RKO (cell line): ENCODE measurements at regions not wholly inside any gene's neighbourhood (a gene's known extent, or its start where the extent isn't known, plus 50 kb on each side); places are given as distances from the start of the nearest gene placed in this dataset.

ENCODE experiments used
- DNase-seq: peaks from one replicate; pipeline ENCODE4 v3.0.0-alpha.2; 2016; ENCODE audit warnings: low spot score

DNA sequence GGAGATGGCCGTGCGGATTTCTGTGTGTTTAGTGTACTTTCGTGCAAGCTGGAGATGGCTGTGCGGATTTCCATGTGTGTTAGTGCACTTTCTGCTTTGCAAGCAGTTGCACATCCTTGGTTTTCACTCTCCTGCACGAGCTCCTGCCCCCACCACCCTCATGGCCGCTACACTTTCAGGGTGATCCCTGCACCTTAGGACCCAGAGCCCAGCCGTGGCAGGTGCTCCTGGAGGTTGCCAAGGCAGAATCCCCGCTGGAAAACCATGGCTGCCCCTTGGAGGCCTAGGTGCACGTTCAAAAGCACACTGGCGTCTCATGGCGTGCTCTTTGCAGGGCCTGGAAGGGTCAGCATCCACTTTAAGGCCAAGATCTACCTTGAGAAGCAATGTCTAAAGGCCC, 311.0 kb upstream of the TNRC6C start:
- DNase-seq: no peak

DNA sequence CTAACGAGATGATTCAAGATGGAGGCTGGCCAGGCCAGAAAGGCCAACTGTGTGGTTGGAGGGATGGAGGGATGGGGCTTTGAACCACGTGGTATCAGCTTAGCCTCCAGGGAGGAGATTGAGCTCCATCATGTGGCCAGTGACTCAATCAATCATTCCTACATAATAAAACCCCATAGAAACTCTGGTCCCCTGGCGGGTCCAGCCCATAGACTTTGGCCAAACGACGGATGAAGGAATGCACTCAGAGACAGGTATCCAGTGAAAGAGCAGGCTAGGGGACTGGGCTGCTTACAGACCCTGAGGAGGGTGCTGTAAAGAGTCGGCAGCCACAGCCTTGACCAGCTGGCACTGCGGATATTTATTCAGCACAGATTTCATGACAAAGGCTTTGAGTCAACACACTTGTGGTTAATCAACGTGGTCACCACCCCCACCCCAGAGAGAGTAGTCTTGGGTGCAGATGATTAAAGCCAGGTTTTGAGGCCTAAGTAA, 308.7 kb upstream of the TNRC6C start:
- DNase-seq: no peak

GRCh38 chr17:77651988-77652387, 306.5 kb upstream of the TNRC6C start:
- no peak for DNase-seq

DNA sequence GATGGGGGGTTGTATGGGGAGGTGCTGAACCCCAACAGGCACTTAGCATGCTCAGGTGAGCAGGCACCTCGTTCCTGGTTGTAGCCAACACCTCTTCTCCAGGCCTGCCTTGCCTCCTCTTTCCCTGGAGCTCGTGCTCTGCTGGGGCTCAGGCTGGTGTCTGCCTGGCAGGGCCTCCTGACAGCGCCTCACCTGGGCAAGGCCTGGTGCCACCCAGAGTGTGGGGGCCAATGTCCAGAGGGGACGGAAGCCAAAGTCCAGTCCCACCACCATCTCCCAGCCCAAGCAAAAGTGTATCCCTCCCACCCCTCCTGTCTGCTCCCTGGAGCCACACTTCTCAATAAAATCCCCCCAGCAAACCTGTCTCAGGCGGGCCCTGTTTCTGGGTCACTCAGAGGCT, 304.2 kb upstream of the TNRC6C start:
- no peak for DNase-seq

- DNase-seq: no peak
Observed at GRCh38 chr17:77654850-77655249, 303.7 kb upstream of the TNRC6C start.

DNA sequence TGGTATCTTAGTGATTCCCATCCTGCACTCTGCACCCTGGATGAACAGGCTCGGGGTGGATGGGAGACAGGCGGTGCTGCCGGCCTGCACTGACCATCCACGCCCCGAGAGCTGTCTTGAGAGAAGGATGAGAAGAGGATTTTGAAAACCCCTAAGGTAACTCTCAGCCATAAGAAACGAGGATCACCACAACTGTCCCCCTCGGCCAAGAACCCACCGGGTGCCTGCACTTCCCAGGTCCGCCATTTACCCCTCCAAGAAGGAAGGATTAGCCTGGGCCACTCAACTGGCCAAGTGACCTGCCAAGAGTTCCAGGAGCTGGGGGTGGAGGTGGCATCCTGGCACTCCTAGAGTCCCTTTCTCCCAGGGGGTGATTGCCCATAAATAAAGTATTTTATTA, 302.4 kb upstream of the TNRC6C start:
- no peak for DNase-seq

GRCh38 chr17:77657839-77658238, 300.7 kb upstream of the TNRC6C start:
- no peak for DNase-seq

DNA sequence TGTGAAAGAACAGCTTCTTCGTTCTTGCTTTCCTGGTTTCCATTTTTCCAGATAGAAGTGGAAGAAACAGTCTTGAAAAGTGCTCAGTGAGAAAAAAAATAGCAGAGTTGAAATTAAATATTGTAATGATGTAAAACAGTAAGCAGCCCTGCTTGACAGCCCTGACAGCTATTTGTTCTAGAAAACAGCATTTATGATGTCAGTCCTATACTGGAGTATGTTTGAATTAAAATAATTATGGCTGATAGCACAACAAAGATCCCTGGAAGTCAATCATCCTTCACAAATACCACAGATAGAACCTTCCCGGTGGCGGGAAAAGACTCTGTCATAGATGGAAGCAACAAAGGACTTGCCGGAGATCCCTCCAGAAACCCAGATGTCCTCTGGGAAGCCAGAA, 298.0 kb upstream of the TNRC6C start:
- no peak for DNase-seq

GRCh38 chr17:77662833-77663232, 295.7 kb upstream of the TNRC6C start:
- DNase-seq: no peak

DNA sequence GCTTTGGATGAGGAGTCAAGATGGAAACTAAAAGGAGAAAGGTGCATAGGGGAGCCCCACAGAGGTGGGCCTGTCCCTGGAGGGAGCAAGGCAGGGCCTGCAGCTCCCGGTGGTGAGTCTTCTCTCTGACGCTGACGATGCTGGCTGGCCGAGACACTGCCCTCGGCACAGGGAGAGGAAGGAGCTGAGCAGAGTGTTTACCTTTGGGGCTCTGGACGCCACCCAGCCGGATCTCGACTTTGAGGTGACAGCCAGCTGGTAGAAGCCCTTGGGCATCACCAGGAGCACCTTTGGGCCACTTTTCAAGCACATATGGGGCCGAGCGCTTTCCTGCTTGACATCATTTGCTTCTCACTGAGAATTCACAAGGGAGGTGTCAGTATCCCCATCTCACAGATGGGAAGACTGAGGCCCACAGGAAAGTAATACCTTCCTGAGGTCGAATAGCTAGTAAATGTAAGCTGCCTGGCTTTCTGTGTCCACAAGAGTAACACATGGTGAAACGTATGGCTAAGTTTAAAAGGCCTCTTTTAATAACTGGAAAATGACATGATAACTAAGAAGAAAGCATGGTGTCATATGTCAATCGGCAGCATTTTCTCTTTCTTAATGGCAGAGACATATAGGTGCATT, 294.3 kb upstream of the TNRC6C start:
- DNase-seq: no peak

- no peak for DNase-seq
Observed at GRCh38 chr17:77665833-77666232, 292.7 kb upstream of the TNRC6C start.

GRCh38 chr17:77666462-77666861, 292.0 kb upstream of the TNRC6C start:
- DNase-seq: no peak

- DNase-seq: no peak
Observed at GRCh38 chr17:77666881-77667395, 291.6 kb upstream of the TNRC6C start.

DNA sequence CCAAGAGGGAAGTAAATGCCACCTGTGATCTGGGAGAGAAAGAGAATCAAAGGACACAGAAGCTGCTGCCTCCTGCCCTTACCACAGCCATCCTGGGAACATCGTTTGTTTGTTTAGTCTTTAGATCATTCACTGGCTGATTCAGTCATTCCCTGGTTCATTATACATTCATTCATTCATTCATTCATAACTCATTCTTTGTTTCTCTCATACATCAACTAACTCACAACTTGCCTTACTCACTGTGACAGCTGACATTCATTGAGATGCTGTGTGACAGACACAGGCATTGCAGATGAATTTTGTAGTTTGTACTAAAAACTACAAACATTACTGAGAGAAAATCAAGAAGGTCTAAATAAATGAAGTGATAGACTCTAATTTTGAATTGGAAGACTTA, 291.0 kb upstream of the TNRC6C start:
- no peak for DNase-seq

DNA sequence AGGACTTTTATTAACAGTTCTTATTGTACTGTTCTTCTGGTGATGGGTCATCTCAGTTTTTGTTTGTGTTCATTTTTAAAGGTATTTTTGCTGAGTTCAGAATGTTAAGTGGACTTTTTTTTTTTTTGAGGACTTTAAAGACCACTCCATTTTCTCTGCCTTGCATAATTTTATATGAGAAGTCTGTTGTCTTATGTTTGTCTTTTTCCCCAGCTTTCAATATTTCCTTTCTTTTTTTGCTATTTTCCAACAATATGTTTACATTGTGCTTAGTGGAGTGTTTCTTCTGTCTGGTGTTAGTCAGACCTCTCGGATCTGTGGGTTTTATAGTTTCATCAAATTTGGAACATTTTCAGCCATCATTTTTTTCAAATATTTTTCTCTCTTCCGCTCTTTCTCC, 290.0 kb upstream of the TNRC6C start:
- DNase-seq: no peak

- no peak for DNase-seq
Observed at GRCh38 chr17:77670173-77670572, 288.3 kb upstream of the TNRC6C start.

DNA sequence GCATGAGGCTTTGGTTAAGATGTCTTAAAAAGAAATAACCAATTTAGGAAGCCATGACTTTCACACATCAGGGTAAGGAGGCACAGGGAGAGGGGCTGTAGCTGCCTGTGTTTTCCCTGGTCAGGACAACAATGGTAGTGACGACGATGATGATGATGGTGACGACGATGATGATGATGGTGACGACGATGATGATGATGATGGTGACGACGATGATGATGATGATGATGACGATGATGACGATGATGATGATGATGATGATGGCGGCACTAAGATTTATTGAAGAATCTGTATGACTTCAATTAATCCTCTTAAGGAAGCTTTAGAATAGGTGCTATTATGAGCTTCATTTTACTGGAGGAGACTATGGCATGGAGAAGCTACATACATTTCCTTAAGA, 284.1 kb upstream of the TNRC6C start:
- no peak for DNase-seq

GRCh38 chr17:77675411-77675810, 283.1 kb upstream of the TNRC6C start:
- DNase-seq: no peak

- no peak for DNase-seq
Observed at GRCh38 chr17:77675816-77676215, 282.7 kb upstream of the TNRC6C start.

DNA sequence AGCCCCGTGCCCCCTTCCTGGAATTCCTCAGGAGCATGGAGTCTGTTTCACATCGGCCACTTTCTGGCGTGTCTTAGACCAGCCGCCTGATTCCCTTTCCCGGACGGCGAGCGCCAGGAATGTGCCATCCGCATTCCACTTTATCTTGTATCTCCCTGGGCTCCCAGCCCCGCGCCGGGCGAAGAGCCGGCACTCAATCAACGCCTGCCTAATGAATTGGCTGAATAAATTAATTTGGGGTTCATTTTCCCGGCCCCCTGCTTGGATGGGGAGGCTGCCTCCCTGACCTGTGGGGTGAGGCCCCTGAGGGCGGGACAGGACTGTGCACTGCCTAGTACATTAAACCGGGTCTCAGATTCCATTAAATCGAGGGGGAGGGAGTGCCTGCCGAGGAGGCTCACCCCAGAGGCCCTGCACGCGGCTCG, 282.3 kb upstream of the TNRC6C start:
- DNase-seq: no peak

DNA sequence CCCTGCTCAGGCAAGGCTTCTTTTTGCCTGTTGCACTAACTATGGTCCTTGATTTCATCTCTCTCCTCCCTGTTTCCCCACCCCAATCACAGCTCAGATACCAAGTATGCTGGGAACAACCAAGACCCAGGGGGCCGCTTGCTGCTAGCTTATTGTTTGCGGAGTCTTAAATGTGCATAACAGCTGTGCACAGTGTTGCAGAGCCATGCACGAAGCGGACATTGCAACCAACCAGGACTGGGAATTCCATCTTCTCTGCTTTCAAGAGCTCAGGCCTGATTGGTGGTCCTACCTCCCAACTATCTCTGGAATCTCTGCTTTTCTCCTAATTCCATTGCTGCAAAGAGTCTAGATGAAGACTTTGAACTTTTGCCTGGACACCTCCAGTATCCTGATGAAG, 281.3 kb upstream of the TNRC6C start:
- DNase-seq: no peak

- DNase-seq: no peak
Observed at GRCh38 chr17:77677630-77678029, 280.9 kb upstream of the TNRC6C start.

DNA sequence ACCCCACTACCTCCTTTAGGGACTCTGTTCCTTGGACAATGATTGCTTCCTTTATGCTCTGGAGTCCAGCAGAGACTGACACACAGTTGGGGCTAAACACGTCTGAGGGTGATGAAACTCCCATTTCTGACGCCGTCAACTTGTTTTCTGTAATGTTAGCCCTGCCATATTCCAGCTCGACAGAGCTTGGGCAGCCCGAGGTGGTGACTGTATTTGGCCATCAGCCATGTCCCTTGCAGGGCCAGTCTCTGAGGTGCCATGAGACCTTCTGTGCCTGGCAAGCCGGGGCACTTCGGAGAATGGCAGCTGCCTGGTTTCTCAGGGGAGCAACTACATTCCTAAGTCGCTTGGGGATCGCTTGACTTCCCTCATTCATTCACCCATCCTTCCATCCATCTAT, 278.9 kb upstream of the TNRC6C start:
- DNase-seq: no peak

DNA sequence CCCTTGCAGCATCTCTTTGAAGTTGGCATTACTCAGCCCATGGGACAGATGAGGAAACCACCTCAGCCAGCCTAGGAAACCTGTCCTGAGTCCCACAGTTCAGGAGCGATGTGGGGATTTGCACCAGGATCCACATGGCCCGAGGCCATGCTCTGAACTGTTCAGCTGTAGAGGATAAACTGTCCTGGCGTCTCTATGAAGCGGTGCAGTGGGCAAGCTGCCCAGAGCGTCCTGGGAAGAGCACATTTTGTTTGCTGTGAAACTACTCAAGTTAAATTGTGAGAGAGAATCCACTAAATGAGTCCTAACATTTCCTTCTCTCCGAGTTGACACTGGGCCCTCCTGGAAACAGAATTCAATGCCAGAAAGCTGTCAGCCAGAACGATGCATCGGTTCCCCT, 276.6 kb upstream of the TNRC6C start:
- no peak for DNase-seq
